T-helper 17 cell (primary cell): ENCODE measurements at regions not wholly inside any gene's neighbourhood (a gene's known extent, or its start where the extent isn't known, plus 50 kb on each side); places are given as distances from the start of the nearest gene placed in this dataset.

ENCODE experiments used
- ATAC-seq: fragments of 150-1000 bp; cut with Tn5 transposase; 2 replicates; pipeline ENCODE4 v1.10.0; 2021; ENCODE audit warnings: mild to moderate bottlenecking, moderate library complexity
- DNase-seq, 3 donors: peaks; one replicate each; pipeline versions ENCODE4 v3.0.0 to v3.0.0-alpha.2; 2020 to 2021
- H3K9me3 ChIP-seq: one replicate; pipeline ENCODE4 v1.7.0; 2013; ENCODE audit warnings: low read length, mild to moderate bottlenecking; ENCODE audit not compliant: control insufficient read depth, poor library complexity, severe bottlenecking
- H3K27ac Mint-ChIP-seq: one replicate; pipeline ENCODE4 v1.8.0; 2022; ENCODE audit warnings: mild to moderate bottlenecking, moderate library complexity, mixed read lengths
- H3K27me3 Mint-ChIP-seq: one replicate; pipeline ENCODE4 v1.8.0; 2022; ENCODE audit warnings: mixed read lengths
- H3K36me3 Mint-ChIP-seq: one replicate; pipeline ENCODE4 v1.8.0; 2022; ENCODE audit warnings: low read depth, mixed read lengths
- H3K4me1 Mint-ChIP-seq: one replicate; pipeline ENCODE4 v1.8.0; 2022; ENCODE audit warnings: mild to moderate bottlenecking, mixed read lengths
- H3K4me3 Mint-ChIP-seq: one replicate; pipeline ENCODE4 v1.8.0; 2022; ENCODE audit warnings: mild to moderate bottlenecking, moderate library complexity, mixed read lengths

DNA sequence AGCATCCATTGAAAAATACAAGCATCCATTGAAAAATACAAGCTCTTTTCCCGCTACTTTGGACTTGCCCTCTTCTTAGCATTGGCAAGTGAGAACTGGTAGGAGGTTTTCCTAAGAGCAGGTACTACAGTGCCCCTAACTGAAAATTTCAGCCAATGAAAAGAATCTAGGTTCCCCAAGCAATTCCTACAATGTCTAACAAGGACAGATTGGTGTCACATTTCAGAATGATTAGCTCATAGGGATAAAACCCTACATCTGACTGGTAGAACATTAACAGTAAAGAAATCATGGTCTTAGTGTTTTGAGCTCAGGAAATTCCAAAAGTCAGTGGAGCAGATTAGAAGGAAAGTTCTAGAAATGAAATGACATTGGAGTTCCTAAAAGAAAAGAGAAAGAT is 68.6 kb upstream of the QRFPR start:
- ATAC-seq (no peak), DNase-seq (no peak)
- Mint-ChIP-seq H3K27ac (no peak overlapping the region), H3K4me3 (no peak overlapping the region), H3K27me3 (peaks cover 46% of the 10 kb centered on the region), H3K4me1 (peaks cover 2% of the 10 kb centered on the region), H3K36me3 (peaks cover 3% of the 10 kb centered on the region)
- no peaks in the 10 kb centered on the region for H3K9me3 ChIP-seq

DNA sequence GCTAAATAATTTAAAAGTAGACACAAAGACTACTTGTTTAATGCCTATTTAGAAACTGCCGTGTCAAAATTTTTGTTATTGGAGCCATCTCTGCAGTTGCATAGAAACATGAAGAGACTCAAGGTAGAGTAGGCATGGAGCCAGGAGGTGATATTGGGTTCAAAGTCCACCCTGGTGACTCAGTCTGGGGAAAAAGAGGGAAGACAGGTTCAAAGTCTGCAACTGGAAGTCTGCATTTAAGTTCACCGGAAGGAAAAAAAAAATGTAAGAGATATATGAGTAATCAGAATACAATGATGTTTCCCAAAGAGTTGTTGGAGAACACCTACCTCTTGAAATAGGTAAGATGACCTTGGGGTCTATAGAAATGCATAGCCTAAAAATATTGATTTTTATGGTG is 67.4 kb upstream of the QRFPR start:
- H3K4me3 Mint-ChIP-seq, result no peak overlapping the region

DNA sequence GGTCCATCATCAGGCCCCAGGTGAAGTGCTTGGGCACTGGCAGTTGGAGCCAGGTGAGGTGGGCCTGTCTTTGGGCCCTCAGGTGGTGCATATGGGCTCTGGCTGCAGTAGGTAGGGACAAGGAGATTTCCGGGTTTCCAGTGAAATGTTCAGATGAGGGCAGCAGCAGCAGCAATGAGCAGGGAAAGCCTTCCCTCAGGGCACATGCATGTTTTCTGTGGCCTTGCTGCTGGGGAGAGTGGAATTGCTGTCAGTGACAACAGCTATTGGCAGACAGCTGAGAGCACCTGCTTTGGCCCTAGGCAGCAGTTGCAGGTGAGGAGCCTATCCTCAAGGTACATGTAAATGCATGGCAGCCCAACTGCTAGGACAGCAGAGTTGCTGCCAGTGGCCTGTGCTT is 58.9 kb upstream of the QRFPR start:
- H3K36me3 Mint-ChIP-seq, result no peaks in the 10 kb centered on the region
- no peaks in the 10 kb centered on the region for H3K4me1 Mint-ChIP-seq
- ATAC-seq, result no peak
- H3K9me3 ChIP-seq, result peaks cover 2% of the 10 kb centered on the region
- no peak for DNase-seq
- H3K27ac Mint-ChIP-seq, result no peak overlapping the region
- H3K27me3 Mint-ChIP-seq, result peaks cover 13% of the 10 kb centered on the region
- H3K4me3 Mint-ChIP-seq, result no peak overlapping the region

More for the DNA sequence above, 67.4 kb upstream of the QRFPR start:
- Mint-ChIP-seq H3K4me1 (no peaks in the 10 kb centered on the region), H3K27ac (no peak overlapping the region), H3K36me3 (no peaks in the 10 kb centered on the region), H3K27me3 (peaks cover 34% of the 10 kb centered on the region)
- DNase-seq (no peak), ATAC-seq (no peak)
- no peaks in the 10 kb centered on the region for H3K9me3 ChIP-seq
